Brain microvascular endothelial cell (primary cell): ENCODE measurements at regions not wholly inside any gene's neighbourhood (a gene's known extent, or its start where the extent isn't known, plus 50 kb on each side); places are given as distances from the start of the nearest gene placed in this dataset.

Experiments used
- DNase-seq: peaks from one replicate; pipeline ENCODE4 v3.0.0-alpha.2; 2020
- H3K27ac ChIP-seq: fragments of 250-450 bp; sonication (Bioruptor Pico); 2 replicates; pipeline ENCODE4 v1.5.1; 2020; ENCODE audit warnings: mild to moderate bottlenecking, moderate library complexity
- H3K27me3 ChIP-seq: fragments of 250-450 bp; sonication (Bioruptor Pico); replicated peaks from 2 replicates; pipeline ENCODE4 v1.5.1; 2020; ENCODE audit warnings: mild to moderate bottlenecking
- H3K36me3 ChIP-seq: fragments of 250-450 bp; sonication (Bioruptor Pico); replicated peaks from 2 replicates; pipeline ENCODE4 v1.5.1; 2020; ENCODE audit warnings: mild to moderate bottlenecking
- H3K4me3 ChIP-seq: 2 replicates; pipeline ENCODE4 v1.5.1; 2011; ENCODE audit warnings: low read depth, mild to moderate bottlenecking, control low read depth, low read length, moderate library complexity
- in situ Hi-C: cut with HindIII; loops from 2 replicates; pipeline ENCODE4 v1.10.0; 2017; ENCODE audit warnings: low sequenced_read_pairs, low pct_ligation_motif_present
- TF ChIP-seq, protein P1 (sequence below): IDR thresholded peaks from 2 replicates; pipeline ENCODE4 v1.5.1; 2011; ENCODE audit warnings: low read depth, mild to moderate bottlenecking, moderate library complexity, low read length, control low read depth, inconsistent platforms; ENCODE audit errors: missing control alignments

DNA sequence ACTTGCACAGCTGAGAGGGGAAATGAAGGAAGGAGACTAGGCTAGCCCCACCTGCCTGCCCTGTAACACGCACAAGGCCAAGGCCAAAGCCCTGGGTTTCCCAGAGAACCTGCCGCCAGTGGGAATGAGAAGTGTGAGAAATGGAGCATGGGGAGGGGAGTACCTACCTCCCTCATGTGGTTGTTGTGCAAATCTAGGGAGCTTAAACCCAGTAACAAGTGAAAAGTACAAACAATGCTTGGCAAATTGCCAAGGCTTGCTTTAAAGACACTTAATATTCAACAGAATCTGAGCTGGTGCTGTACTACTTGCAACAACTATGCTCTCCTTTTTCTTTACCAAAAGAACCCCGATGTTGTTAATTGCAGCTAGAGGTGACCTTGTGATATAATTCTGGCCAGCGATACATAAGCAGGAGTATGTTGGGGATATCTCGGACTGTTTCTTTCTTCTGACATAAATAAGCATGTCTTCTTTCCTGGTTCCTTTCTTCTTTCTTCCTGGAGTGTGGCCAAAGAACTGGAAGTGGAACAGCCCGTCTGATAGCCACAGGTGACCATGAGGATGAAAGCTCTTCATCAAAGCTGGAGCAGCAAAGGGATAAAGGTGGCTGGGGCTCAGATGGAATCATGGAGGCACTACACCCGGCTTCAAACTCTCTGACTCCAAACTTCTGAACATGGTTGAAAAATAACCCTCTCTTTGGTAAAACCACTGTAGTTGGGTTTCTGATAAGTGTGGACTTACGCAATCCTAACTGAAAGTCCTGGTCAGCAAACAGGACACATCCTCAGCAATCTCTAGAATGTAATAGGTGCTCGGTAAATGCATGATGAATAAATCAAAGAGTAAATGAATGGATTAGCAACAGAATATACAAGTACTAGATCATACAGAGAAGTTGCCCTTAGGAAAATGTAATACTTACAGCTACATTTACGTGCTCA is 207.9 kb downstream of the NUAK1 start:
- Histone ChIP-seq H3K27ac (no peak overlapping the region), H3K36me3 (no peaks in the 10 kb centered on the region), H3K27me3 (no peaks in the 10 kb centered on the region), H3K4me3 (no peak overlapping the region)
- TF ChIP-seq, protein P1, sequence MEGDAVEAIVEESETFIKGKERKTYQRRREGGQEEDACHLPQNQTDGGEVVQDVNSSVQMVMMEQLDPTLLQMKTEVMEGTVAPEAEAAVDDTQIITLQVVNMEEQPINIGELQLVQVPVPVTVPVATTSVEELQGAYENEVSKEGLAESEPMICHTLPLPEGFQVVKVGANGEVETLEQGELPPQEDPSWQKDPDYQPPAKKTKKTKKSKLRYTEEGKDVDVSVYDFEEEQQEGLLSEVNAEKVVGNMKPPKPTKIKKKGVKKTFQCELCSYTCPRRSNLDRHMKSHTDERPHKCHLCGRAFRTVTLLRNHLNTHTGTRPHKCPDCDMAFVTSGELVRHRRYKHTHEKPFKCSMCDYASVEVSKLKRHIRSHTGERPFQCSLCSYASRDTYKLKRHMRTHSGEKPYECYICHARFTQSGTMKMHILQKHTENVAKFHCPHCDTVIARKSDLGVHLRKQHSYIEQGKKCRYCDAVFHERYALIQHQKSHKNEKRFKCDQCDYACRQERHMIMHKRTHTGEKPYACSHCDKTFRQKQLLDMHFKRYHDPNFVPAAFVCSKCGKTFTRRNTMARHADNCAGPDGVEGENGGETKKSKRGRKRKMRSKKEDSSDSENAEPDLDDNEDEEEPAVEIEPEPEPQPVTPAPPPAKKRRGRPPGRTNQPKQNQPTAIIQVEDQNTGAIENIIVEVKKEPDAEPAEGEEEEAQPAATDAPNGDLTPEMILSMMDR = no peak
- in situ Hi-C loops = no loop called here
- DNase-seq = no peak

DNA sequence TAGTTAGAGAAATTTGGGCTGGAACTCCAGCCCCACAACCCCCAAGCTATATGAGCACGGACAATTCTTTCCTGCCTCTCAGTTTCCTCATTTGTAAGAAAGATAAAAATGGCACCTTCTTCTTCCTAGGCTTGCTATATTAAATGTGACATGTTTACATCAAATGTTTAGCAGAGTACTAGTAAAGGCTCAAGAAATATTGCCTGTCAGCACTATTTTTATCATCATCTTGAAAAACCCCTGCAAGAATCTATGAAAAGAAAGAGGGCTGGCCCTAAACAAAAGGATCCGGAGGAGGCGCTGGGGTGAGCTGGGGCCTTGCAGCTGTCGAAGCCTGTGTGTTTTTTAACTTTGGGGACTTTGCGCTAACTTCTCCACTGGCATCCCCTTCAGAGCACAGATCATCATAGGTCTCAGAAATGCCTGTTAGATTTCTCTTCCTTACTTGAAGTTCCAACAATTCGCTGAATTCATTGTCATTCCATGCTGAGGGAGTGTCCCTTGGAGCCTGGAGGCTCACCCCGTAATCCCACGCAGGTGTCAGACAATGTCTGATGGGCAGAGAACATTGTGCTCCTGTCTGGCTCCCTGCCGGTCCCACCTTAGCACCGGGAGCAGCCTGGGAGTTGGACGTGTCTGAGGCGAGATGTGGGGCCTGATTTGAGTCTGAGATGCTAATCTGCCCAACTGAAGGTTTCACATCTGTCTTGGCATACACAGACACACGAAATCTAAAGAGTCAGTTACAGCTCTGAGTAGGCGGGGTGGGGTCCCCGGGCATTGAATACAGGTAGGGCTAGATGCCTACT is 206.8 kb downstream of the NUAK1 start:
- no peaks in the 10 kb centered on the region for H3K36me3 ChIP-seq
- no peak overlapping the region for H3K4me3 ChIP-seq
- H3K27me3 ChIP-seq = no peaks in the 10 kb centered on the region
- no peak for DNase-seq
- in situ Hi-C loops = no loop called here
- H3K27ac ChIP-seq = no peak overlapping the region
- TF ChIP-seq, protein P1 = no peak

- in situ Hi-C loops = no loop called here
- Histone ChIP-seq H3K27ac (peak overlapping the region; percentile 69), H3K36me3 (no peaks in the 10 kb centered on the region), H3K27me3 (no peaks in the 10 kb centered on the region), H3K4me3 (no peak overlapping the region)
- peak; percentile 95 for DNase-seq
- TF ChIP-seq, protein P1 = no peak
Measured at GRCh38 chr12:105933671-105934665, 204.8 kb downstream of the NUAK1 start.

DNA sequence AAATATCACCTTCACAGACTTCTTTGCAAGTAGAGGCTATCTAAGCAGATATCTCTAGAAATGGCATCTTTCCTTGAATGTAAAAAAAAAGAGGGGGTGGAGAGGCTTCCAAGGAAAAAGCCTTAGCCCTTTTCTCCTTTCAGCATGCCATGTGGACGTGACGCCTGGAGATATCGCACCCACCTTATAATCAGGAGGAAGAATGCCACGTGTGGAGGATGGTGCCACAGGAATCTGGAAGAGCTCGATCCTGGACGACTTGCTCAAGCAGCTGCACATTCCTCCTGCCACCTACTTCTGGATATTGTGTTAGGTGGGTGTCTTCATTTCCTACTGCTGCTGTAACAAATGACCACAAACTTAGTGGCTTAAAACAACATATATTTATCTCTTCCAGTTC is 203.6 kb downstream of the NUAK1 start:
- H3K36me3 ChIP-seq = no peaks in the 10 kb centered on the region
- peak; percentile 23 for DNase-seq
- peak overlapping the region; percentile 69 for H3K27ac ChIP-seq
- no peaks in the 10 kb centered on the region for H3K27me3 ChIP-seq
- no peak overlapping the region for H3K4me3 ChIP-seq
- TF ChIP-seq, protein P1 = no peak
- in situ Hi-C loops = no loop called here

- peak; percentile 47 for DNase-seq
Measured at GRCh38 chr12:105935981-105936380, 202.8 kb downstream of the NUAK1 start.

More at GRCh38 chr12:105935981-105936380, 202.8 kb downstream of the NUAK1 start:
- TF ChIP-seq, protein P1 = no peak
- in situ Hi-C loops = no loop called here
- no peaks in the 10 kb centered on the region for H3K27me3 ChIP-seq
- H3K4me3 ChIP-seq = no peak overlapping the region
- H3K27ac ChIP-seq = peak overlapping the region; percentile 0
- H3K36me3 ChIP-seq = no peaks in the 10 kb centered on the region
